Loucy (cell line): ENCODE measurements at regions not wholly inside any gene's neighbourhood (a gene's known extent, or its start where the extent isn't known, plus 50 kb on each side); places are given as distances from the start of the nearest gene placed in this dataset.

Experiments used
- EZH2phosphoT487 ChIP-seq: fragments of 200-600 bp; IDR thresholded peaks from 2 replicates; pipeline ENCODE4 v1.6.1; 2018; ENCODE audit warnings: antibody characterized with exemption, mild to moderate bottlenecking, moderate library complexity, borderline replicate concordance
- TF ChIP-seq, protein P1 (sequence below): fragments of 200-600 bp; sonication (generic); conservative IDR thresholded peaks from 2 replicates; pipeline ENCODE4 v1.5.1; 2014; ENCODE audit warnings: mild to moderate bottlenecking, antibody characterized with exemption, low read length

- TF ChIP-seq, protein P1, sequence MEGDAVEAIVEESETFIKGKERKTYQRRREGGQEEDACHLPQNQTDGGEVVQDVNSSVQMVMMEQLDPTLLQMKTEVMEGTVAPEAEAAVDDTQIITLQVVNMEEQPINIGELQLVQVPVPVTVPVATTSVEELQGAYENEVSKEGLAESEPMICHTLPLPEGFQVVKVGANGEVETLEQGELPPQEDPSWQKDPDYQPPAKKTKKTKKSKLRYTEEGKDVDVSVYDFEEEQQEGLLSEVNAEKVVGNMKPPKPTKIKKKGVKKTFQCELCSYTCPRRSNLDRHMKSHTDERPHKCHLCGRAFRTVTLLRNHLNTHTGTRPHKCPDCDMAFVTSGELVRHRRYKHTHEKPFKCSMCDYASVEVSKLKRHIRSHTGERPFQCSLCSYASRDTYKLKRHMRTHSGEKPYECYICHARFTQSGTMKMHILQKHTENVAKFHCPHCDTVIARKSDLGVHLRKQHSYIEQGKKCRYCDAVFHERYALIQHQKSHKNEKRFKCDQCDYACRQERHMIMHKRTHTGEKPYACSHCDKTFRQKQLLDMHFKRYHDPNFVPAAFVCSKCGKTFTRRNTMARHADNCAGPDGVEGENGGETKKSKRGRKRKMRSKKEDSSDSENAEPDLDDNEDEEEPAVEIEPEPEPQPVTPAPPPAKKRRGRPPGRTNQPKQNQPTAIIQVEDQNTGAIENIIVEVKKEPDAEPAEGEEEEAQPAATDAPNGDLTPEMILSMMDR: no peak
- no peak for TF ChIP-seq EZH2phosphoT487
Measured at GRCh38 chr22:25367756-25368155, 148.3 kb downstream of the CRYBB2 start.
